GM21526 (cell line): ENCODE measurements at regions not wholly inside any gene's neighbourhood (a gene's known extent, or its start where the extent isn't known, plus 50 kb on each side); places are given as distances from the start of the nearest gene placed in this dataset.
"Not testable (repeated sequence)": the region's sequence is repeated elsewhere in the genome, so short reads cannot be mapped to it uniquely, and the experiment has no call there.

Experiments
- ATAC-seq: cut with Tn5 transposase; IDR thresholded peaks from one replicate; pipeline ENCODE4 v1.9.1; 2021; ENCODE audit warnings: moderate library complexity; ENCODE audit not compliant: unreplicated experiment, low FRiP score

- ATAC-seq: no peak
Observed at GRCh38 chr2:19207452-19207851, 151.0 kb downstream of the OSR1 start.

- ATAC-seq: no peak
Observed at GRCh38 chr2:19205983-19206533, 152.4 kb downstream of the OSR1 start.

- no peak for ATAC-seq
Observed at GRCh38 chr2:19203866-19204265, 154.6 kb downstream of the OSR1 start.

GRCh38 chr2:19201911-19202462 lies 156.4 kb downstream of the OSR1 start:
- no peak for ATAC-seq

- ATAC-seq: no peak
Observed at GRCh38 chr2:19198381-19198780, 160.0 kb downstream of the OSR1 start.

- no peak for ATAC-seq
Observed at GRCh38 chr2:19195661-19196060, 162.8 kb downstream of the OSR1 start.

- ATAC-seq: no peak
Observed at GRCh38 chr2:19189391-19189790, 169.0 kb downstream of the OSR1 start.

- ATAC-seq: no peak
Observed at GRCh38 chr2:19187323-19188020, 171.0 kb downstream of the OSR1 start.

GRCh38 chr2:19185086-19185485 lies 173.3 kb downstream of the OSR1 start:
- no peak for ATAC-seq

GRCh38 chr2:19178175-19178574 lies 180.2 kb downstream of the OSR1 start:
- no peak for ATAC-seq

GRCh38 chr2:19176977-19177376 lies 181.4 kb downstream of the OSR1 start:
- no peak for ATAC-seq

- ATAC-seq: no peak
Observed at GRCh38 chr2:19176172-19176852, 182.1 kb downstream of the OSR1 start.

GRCh38 chr2:19174176-19174575 lies 184.2 kb downstream of the OSR1 start:
- no peak for ATAC-seq

GRCh38 chr2:19171409-19171808 lies 187.0 kb downstream of the OSR1 start:
- no peak for ATAC-seq

GRCh38 chr2:19169134-19169768 lies 189.2 kb downstream of the OSR1 start:
- no peak for ATAC-seq

- not testable (repeated sequence) for ATAC-seq
Observed at GRCh38 chr2:19164099-19164498, 194.3 kb downstream of the OSR1 start.

- no peak for ATAC-seq
Observed at GRCh38 chr2:19158896-19159295, 199.5 kb downstream of the OSR1 start.

GRCh38 chr2:19158211-19158610 lies 200.2 kb downstream of the OSR1 start:
- ATAC-seq: no peak

- ATAC-seq: no peak
Observed at GRCh38 chr2:19156646-19157045, 201.8 kb downstream of the OSR1 start.

- ATAC-seq: no peak
Observed at GRCh38 chr2:19150726-19151125, 207.7 kb downstream of the OSR1 start.

GRCh38 chr2:19146867-19147266 lies 211.6 kb downstream of the OSR1 start:
- no peak for ATAC-seq
